AG09309 (cell line): ENCODE measurements at regions not wholly inside any gene's neighbourhood (a gene's known extent, or its start where the extent isn't known, plus 50 kb on each side); places are given as distances from the start of the nearest gene placed in this dataset.
"Not testable (repeated sequence)": the region's sequence is repeated elsewhere in the genome, so short reads cannot be mapped to it uniquely, and the experiment has no call there.

ENCODE experiments used
- DNase-seq: peaks from one replicate; pipeline ENCODE4 v3.0.0-alpha.2; 2010; ENCODE audit warnings: low read depth
- H3K4me3 ChIP-seq: 2 replicates; pipeline ENCODE4 v1.5.1; 2011; ENCODE audit warnings: mild to moderate bottlenecking, low read depth, low read length, moderate library complexity; ENCODE audit not compliant: control insufficient read depth
- TF ChIP-seq, protein P1 (sequence below): IDR thresholded peaks from 2 replicates; pipeline ENCODE4 v1.5.1; 2011; ENCODE audit warnings: mild to moderate bottlenecking, low read depth, low read length, inconsistent platforms; ENCODE audit not compliant: insufficient read depth, control insufficient read depth; ENCODE audit errors: missing control alignments

GRCh38 chr5:168135897-168136296, 155.5 kb upstream of the WWC1 start:
- no peak for DNase-seq
- no peak overlapping the region for H3K4me3 ChIP-seq
- TF ChIP-seq, protein P1, sequence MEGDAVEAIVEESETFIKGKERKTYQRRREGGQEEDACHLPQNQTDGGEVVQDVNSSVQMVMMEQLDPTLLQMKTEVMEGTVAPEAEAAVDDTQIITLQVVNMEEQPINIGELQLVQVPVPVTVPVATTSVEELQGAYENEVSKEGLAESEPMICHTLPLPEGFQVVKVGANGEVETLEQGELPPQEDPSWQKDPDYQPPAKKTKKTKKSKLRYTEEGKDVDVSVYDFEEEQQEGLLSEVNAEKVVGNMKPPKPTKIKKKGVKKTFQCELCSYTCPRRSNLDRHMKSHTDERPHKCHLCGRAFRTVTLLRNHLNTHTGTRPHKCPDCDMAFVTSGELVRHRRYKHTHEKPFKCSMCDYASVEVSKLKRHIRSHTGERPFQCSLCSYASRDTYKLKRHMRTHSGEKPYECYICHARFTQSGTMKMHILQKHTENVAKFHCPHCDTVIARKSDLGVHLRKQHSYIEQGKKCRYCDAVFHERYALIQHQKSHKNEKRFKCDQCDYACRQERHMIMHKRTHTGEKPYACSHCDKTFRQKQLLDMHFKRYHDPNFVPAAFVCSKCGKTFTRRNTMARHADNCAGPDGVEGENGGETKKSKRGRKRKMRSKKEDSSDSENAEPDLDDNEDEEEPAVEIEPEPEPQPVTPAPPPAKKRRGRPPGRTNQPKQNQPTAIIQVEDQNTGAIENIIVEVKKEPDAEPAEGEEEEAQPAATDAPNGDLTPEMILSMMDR, result no peak

GRCh38 chr5:168136340-168136739, 155.1 kb upstream of the WWC1 start:
- TF ChIP-seq, protein P1, result no peak
- DNase-seq, result no peak
- no peak overlapping the region for H3K4me3 ChIP-seq

DNA sequence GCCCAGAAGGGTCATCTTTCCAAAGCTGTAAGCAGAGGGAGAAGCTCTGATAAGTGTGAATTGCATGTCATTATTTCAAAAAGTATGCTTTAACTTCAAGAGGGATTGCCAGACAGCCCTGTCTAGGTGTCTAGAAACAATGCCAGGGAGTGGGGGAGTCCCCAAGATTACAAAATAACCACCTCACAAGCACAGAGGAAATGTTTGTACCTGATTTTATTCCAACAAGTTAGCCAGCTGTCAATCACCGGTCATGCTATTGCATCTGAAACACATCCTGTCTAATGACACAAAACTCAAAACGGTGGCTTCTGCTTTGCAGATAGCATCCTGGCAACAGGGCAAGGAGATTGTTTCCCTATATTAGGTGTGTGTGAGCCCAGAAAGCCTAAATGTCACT, 154.2 kb upstream of the WWC1 start:
- no peak for DNase-seq
- TF ChIP-seq, protein P1, result no peak

GRCh38 chr5:168140241-168140640, 151.2 kb upstream of the WWC1 start:
- H3K4me3 ChIP-seq, result no peak overlapping the region
- DNase-seq, result no peak
- TF ChIP-seq, protein P1, result no peak

More for the DNA sequence above, 154.2 kb upstream of the WWC1 start:
- H3K4me3 ChIP-seq, result no peak overlapping the region

GRCh38 chr5:168142402-168142801, 149.0 kb upstream of the WWC1 start:
- no peak overlapping the region for H3K4me3 ChIP-seq
- TF ChIP-seq, protein P1, result no peak
- no peak for DNase-seq

DNA sequence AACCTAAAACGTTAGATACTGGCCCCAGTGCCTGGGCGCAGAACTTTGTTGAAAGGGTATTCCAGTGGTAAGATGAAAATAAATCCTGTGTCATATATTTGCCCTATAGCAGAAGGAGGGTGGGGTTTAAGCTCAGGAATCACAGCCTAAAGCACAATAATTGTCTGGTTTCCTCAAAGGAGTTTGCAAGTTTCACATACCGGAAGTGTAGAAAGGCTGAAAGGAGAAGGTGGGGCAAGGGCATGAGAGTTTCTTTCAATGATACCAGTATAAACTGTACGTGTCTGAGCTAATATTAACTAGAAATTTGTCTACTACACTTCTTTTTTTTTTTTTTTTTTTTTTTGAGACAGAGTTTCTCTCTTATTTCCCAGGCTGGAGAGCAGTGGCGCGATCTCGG, 147.9 kb upstream of the WWC1 start:
- DNase-seq, H3K4me3 ChIP-seq: not testable (repeated sequence)

DNA sequence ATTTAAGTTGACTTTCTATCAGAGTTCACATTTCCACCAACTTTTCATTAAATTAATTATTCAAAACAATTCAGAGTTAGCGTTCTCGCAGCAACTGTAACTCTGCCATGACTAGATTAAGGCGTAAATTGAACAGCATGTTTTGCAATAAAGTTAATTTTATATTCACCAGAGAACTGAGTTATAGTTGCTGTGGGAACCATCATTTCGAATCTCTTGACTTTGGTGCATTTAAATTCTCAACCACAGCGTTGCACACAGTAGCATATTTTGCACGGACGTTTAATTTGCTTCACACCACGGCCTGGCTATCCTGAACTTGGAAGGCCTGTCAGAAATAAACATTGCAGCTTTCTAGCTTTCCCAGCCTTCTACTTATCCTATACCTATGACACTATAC, 144.3 kb upstream of the WWC1 start:
- H3K4me3 ChIP-seq, result no peak overlapping the region
- no peak for DNase-seq
- TF ChIP-seq, protein P1, result no peak
